ENCODE measurements at regions not wholly inside any gene's neighbourhood (a gene's known extent, or its start where the extent isn't known, plus 50 kb on each side); places are given as distances from the start of the nearest gene placed in this dataset.

- no peak for TF ChIP-seq CTCF (IDR thresholded peaks at IDR 0.05)
- no peak for TF ChIP-seq POLR2A (IDR thresholded peaks at IDR 0.05)
These were observed 103.6 kb upstream of the CTNNB1 start for GRCh38 chr3:41095702-41096101.

All from testis (tissue), 2 donors.